SH-SY5Y (cell line): ENCODE measurements at regions not wholly inside any gene's neighbourhood (a gene's known extent, or its start where the extent isn't known, plus 50 kb on each side); places are given as distances from the start of the nearest gene placed in this dataset.

Source experiments
- GATA2 ChIP-seq: IDR thresholded peaks from 2 replicates; pipeline ENCODE4 v1.6.1; 2011; ENCODE audit warnings: mild to moderate bottlenecking, low read depth, low read length
- GATA3 ChIP-seq: IDR thresholded peaks from 2 replicates; pipeline ENCODE4 v1.6.1; 2011; ENCODE audit warnings: low read depth, mild to moderate bottlenecking, low read length, moderate library complexity

DNA sequence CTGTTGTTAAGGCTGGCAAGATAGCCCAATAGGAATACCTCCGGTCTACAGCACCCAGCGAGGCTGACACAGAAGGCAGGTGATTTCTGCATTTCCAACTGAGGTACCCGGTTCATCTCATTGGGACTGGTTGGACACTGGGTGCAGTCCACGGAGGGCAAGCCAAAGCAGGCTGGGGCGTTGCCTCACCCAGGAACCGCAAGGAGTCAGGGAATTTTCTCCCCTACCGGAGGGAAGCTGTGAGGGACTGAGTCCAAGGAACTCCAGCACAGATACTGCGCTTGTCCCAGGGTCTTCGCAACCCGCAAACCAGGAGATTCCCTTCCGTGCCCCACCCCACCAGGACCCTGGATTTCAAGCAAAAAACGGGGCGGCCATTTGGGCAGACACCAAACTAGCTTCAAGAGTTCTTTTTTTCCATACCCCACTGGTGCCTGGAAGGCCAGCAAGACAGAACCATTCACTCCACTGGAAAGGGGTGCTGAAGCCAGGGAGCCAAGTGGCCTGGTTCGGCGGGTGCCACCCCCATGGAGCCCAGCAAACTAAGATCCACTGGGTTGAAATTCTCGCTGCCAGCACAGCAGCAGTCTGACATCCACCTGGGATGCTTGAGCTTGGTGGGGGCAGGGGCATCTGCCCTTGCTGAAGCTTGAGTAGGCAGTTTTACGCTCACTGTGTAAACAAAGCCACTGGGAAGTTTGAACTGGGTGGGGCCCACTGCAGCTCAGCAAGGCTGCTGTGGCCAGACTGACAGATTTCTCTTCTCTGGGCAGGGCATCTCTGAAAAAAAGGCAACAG, 647.2 kb downstream of the BNC2 start:
- TF ChIP-seq GATA3, result no peak
- no peak for TF ChIP-seq GATA2
